ENCODE measurements at regions not wholly inside any gene's neighbourhood (a gene's known extent, or its start where the extent isn't known, plus 50 kb on each side); places are given as distances from the start of the nearest gene placed in this dataset.

GRCh38 chr3:99487894-99488293 lies 150.5 kb upstream of the COL8A1 start (continued):
- no peak for TF ChIP-seq ZBTB49 (CRISPR knock-in tag; IDR thresholded peaks at IDR 0.05; ENCODE audit: borderline replicate concordance)

GRCh38 chr3:99485286-99485685 lies 153.1 kb upstream of the COL8A1 start:
- Histone ChIP-seq H3K27me3 (ENCODE audit: control insufficient read depth in 1 of 2, insufficient read depth in 2 of 2, low read length in 2 of 2) (no peaks in the 10 kb centered on the region), H3K36me3 (replicated peaks in 1 of 2; ENCODE audit: control insufficient read depth in 1 of 2, insufficient read depth in 2 of 2, low read length in 2 of 2) (no peaks in the 10 kb centered on the region), H3K4me2 (ENCODE audit: low read depth, low read length) (no peak overlapping the region), H3K9ac (ENCODE audit: insufficient read depth, low read depth, low read length) (no peak overlapping the region), H3K9me3 (ENCODE audit: low read length) (no peaks in the 10 kb centered on the region), H3K4me1 (ENCODE audit: insufficient read depth, low read length) (no peaks in the 10 kb centered on the region), H3K27ac (ENCODE audit: extremely low read length, insufficient read depth, low read length) (no peak overlapping the region), H4K20me1 (ENCODE audit: insufficient read depth, low read length) (no peaks in the 10 kb centered on the region), H2AFZ (ENCODE audit: low read length) (no peak overlapping the region), H3K79me2 (ENCODE audit: insufficient read depth, low read length) (no peaks in the 10 kb centered on the region), H3K4me3 (replicated peaks in 1 of 3; ENCODE audit: insufficient read depth in 1 of 3, low read depth in 2 of 3, low read length in 3 of 3) (no peak overlapping the region)
- DNase-seq (ENCODE audit: low spot score) (no peak), FAIRE-seq (no peak), ATAC-seq (no peak)
- ChIA-PET CTCF (ENCODE audit: low intra/inter-chr PET ratio, low total read pairs) (no interaction called here), POLR2A (no interaction called here)
- BruUV-seq (replicated peaks), result no TSS peak
- WGBS (ENCODE audit: low lambda C conversion rate), result 0% methylated on average over 3 of the region's 3 CpGs
- intact Hi-C loops (cut with micrococcal nuclease; ENCODE audit: unreplicated experiment) (no loop called here), in situ Hi-C loops (cut with HindIII; ENCODE audit: extremely low pct_ligation_motif_present, low pct_unique_long_range_greater_than_20kb) (no loop called here)
- TF ChIP-seq WIZ (CRISPR knock-in tag; IDR thresholded peaks at IDR 0.05), result no peak

- H3K4me3 ChIP-seq (replicated peaks in 1 of 3; ENCODE audit: insufficient read depth in 1 of 3, low read depth in 2 of 3, low read length in 3 of 3), result no peak overlapping the region
- H3K9ac ChIP-seq (ENCODE audit: insufficient read depth, low read depth, low read length), result no peak overlapping the region
- FAIRE-seq (no peak), ATAC-seq (no peak), DNase-seq (ENCODE audit: low spot score) (no peak)
- no peaks in the 10 kb centered on the region for H3K79me2 ChIP-seq (ENCODE audit: insufficient read depth, low read length)
- H3K4me1 ChIP-seq (ENCODE audit: insufficient read depth, low read length), result no peaks in the 10 kb centered on the region
- in situ Hi-C loops (cut with HindIII; ENCODE audit: extremely low pct_ligation_motif_present, low pct_unique_long_range_greater_than_20kb), result no loop called here
- intact Hi-C loops (cut with micrococcal nuclease; ENCODE audit: unreplicated experiment), result no loop called here
- H4K20me1 ChIP-seq (ENCODE audit: insufficient read depth, low read length), result no peaks in the 10 kb centered on the region
- ChIA-PET CTCF (ENCODE audit: low intra/inter-chr PET ratio, low total read pairs) (no interaction called here), POLR2A (no interaction called here)
- H3K4me2 ChIP-seq (ENCODE audit: low read depth, low read length), result no peak overlapping the region
- no peaks in the 10 kb centered on the region for H3K27me3 ChIP-seq (ENCODE audit: control insufficient read depth in 1 of 2, insufficient read depth in 2 of 2, low read length in 2 of 2)
- no peak overlapping the region for H3K27ac ChIP-seq (ENCODE audit: extremely low read length, insufficient read depth, low read length)
- no peaks in the 10 kb centered on the region for H3K36me3 ChIP-seq (replicated peaks in 1 of 2; ENCODE audit: control insufficient read depth in 1 of 2, insufficient read depth in 2 of 2, low read length in 2 of 2)
- BruUV-seq (replicated peaks), result no TSS peak
- H3K9me3 ChIP-seq (ENCODE audit: low read length), result no peaks in the 10 kb centered on the region
- H2AFZ ChIP-seq (ENCODE audit: low read length), result no peak overlapping the region
- no peak for TF ChIP-seq BRCA1 (CRISPR knock-in tag; IDR thresholded peaks at IDR 0.05)
- TF ChIP-seq FOXC1 (CRISPR knock-in tag; IDR thresholded peaks at IDR 0.05; ENCODE audit: borderline replicate concordance), result no peak
- TF ChIP-seq TRIM24 (CRISPR knock-in tag; IDR thresholded peaks at IDR 0.05), result no peak
- TF ChIP-seq STAT5B (CRISPR knock-in tag; IDR thresholded peaks at IDR 0.05), result no peak
- TF ChIP-seq ZNF17 (CRISPR knock-in tag; IDR thresholded peaks at IDR 0.05), result no peak
- TF ChIP-seq ZNF790 (CRISPR knock-in tag; IDR thresholded peaks at IDR 0.05; ENCODE audit: borderline replicate concordance), result no peak
- no peak for TF ChIP-seq ZNF737 (CRISPR knock-in tag; IDR thresholded peaks at IDR 0.05; ENCODE audit: borderline replicate concordance)
- no peak for TF ChIP-seq NBN (conservative IDR thresholded peaks at IDR 0.05)
- no peak for TF ChIP-seq SOX13 (IDR thresholded peaks at IDR 0.05)
- TF ChIP-seq SOX13 (CRISPR knock-in tag; conservative IDR thresholded peaks at IDR 0.05 in 1 of 2, IDR thresholded peaks at IDR 0.05 in 1 of 2), result no peak
- no peak for TF ChIP-seq NR2C2 (CRISPR knock-in tag; IDR thresholded peaks at IDR 0.05; ENCODE audit: borderline replicate concordance)
- TF ChIP-seq ATF4 (CRISPR knock-in tag; IDR thresholded peaks at IDR 0.05), result no peak
- no peak for TF ChIP-seq ZNF441 (CRISPR knock-in tag; IDR thresholded peaks at IDR 0.05; ENCODE audit: borderline replicate concordance)
- no peak for TF ChIP-seq CC2D1A (CRISPR knock-in tag; IDR thresholded peaks at IDR 0.05)
These were observed 153.5 kb upstream of the COL8A1 start for GRCh38 chr3:99484871-99485270.

All from HepG2 (cell line).